ENCODE measurements at regions not wholly inside any gene's neighbourhood (a gene's known extent, or its start where the extent isn't known, plus 50 kb on each side); places are given as distances from the start of the nearest gene placed in this dataset.

DNA sequence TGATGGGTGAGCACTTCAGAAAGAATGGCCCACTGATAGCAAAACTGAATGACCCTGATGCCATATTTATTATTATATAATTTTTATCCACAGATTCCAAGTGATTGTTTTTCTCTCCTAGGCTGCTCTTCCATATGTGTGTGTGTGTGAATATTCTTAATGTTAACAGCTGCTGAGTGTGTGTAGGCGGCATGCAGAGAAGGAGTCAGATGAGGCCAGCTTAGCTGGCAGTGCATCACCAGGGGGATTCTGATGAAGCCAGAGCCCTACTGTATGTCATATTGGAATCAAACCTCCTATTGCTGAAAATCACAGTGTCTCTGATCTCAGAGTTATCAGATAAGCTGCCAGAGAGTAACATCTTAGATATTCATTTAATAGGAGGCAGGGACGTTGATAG is 177.1 kb downstream of the DMAC1 start:
- TF ChIP-seq, protein P1, sequence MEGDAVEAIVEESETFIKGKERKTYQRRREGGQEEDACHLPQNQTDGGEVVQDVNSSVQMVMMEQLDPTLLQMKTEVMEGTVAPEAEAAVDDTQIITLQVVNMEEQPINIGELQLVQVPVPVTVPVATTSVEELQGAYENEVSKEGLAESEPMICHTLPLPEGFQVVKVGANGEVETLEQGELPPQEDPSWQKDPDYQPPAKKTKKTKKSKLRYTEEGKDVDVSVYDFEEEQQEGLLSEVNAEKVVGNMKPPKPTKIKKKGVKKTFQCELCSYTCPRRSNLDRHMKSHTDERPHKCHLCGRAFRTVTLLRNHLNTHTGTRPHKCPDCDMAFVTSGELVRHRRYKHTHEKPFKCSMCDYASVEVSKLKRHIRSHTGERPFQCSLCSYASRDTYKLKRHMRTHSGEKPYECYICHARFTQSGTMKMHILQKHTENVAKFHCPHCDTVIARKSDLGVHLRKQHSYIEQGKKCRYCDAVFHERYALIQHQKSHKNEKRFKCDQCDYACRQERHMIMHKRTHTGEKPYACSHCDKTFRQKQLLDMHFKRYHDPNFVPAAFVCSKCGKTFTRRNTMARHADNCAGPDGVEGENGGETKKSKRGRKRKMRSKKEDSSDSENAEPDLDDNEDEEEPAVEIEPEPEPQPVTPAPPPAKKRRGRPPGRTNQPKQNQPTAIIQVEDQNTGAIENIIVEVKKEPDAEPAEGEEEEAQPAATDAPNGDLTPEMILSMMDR (IDR thresholded peaks at IDR 0.05): no peak

DNA sequence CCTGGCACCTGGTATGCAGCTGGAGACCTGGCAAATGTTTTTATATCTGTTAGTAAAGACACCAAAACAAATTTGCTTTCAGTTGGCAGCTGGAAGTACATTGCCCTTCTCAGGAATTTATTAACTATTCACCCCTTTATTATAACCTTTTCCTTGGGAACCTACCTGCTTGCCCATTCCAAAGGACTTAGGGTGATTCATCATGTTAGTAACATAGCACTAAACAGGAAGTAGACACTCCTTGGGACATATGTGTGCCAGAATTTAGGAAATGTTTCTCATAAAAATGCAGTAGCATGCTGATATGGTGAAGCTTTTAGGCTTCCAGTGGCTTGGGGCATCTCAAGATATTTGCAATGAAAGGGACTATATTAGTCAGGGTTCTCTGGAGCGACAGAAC is 184.2 kb downstream of the DMAC1 start:
- DNase-seq (ENCODE audit: low spot score in 2 of 2): no peak
- Histone ChIP-seq H3K9me3 (no peaks in the 10 kb centered on the region), H3K27me3 (no peaks in the 10 kb centered on the region), H3K27ac (no peak overlapping the region), H3K4me3 (no peak overlapping the region), H3K4me1 (no peaks in the 10 kb centered on the region), H3K36me3 (no peaks in the 10 kb centered on the region)
- intact Hi-C loops (cut with DNase I): no loop called here
- TF ChIP-seq, protein P1 (IDR thresholded peaks at IDR 0.05): no peak

More for the DNA sequence above, 177.1 kb downstream of the DMAC1 start:
- no peak for DNase-seq (ENCODE audit: low spot score in 2 of 2)
- Histone ChIP-seq H3K4me1 (no peaks in the 10 kb centered on the region), H3K4me3 (no peak overlapping the region), H3K27ac (no peak overlapping the region), H3K27me3 (no peaks in the 10 kb centered on the region), H3K36me3 (no peaks in the 10 kb centered on the region), H3K9me3 (no peaks in the 10 kb centered on the region)
- intact Hi-C loops (cut with DNase I): no loop called here

DNA sequence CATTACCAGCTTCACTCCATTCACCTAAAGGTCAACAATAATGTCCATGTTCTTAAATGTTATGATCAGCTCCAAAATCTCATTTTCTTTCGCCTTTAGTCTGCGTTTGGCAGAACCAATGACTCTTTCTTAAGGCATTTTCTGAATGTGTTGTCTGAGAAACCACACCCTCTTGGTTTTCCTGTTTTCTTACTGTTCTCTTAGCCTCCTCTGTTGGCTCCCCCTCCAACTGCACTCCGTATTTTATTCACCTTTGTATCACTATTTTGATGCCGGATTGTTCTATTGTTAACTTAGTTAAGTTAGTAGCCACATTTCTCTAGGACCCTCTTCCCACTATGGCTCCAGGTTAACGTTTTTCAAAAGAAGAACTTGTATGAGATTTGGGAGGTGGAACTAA is 185.6 kb downstream of the DMAC1 start:
- intact Hi-C loops (cut with DNase I): no loop called here

DNA sequence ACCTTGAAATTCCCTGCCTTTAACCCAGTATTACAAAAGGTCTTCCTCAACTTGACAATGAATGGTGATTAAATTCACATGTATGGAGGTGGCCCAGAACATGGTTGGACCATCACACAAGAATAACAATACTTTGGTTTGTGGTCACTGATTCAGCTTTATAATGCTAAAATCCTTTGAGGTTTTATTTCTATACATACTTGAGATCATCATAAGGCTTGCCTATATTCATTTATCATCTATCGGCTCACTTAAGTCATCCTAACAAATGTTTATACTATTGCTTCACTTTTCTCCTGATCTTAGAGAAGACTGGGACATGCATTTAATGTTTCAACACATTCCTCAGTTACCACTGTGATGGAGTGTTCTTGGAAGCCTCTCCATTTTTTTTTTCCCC is 191.3 kb downstream of the DMAC1 start:
- H3K9me3 ChIP-seq: no peaks in the 10 kb centered on the region
- H3K4me1 ChIP-seq: no peaks in the 10 kb centered on the region
- no peak for DNase-seq (ENCODE audit: low spot score in 2 of 2)
- TF ChIP-seq, protein P1 (IDR thresholded peaks at IDR 0.05): no peak
- no peak overlapping the region for H3K27ac ChIP-seq
- no peaks in the 10 kb centered on the region for H3K36me3 ChIP-seq
- intact Hi-C loops (cut with DNase I): no loop called here
- H3K27me3 ChIP-seq: no peaks in the 10 kb centered on the region
- no peak overlapping the region for H3K4me3 ChIP-seq

More for the DNA sequence above, 185.6 kb downstream of the DMAC1 start:
- no peaks in the 10 kb centered on the region for H3K36me3 ChIP-seq
- no peaks in the 10 kb centered on the region for H3K27me3 ChIP-seq
- no peaks in the 10 kb centered on the region for H3K4me1 ChIP-seq
- no peak overlapping the region for H3K4me3 ChIP-seq
- H3K27ac ChIP-seq: no peak overlapping the region
- H3K9me3 ChIP-seq: no peaks in the 10 kb centered on the region
- no peak for DNase-seq (ENCODE audit: low spot score in 2 of 2)
- TF ChIP-seq, protein P1 (IDR thresholded peaks at IDR 0.05): no peak

DNA sequence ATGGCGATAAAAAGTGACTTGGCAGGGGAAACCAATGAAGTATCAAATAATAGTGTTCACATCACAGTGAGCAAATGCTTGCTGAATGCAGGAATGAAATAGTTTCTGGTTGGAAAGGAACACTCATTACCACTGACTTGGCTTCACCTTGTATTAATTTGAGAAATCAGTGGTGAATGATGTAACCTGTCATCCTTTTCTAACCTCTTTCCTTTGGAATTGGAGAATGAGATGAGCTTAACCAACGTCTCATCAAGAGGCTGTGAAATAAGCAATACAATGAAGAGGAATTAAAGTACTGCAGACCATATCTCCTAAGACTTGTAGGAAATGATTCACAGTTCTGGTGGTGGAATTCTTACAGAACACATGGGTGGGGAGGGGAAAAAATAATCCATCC is 192.2 kb downstream of the DMAC1 start:
- H3K4me1 ChIP-seq: no peaks in the 10 kb centered on the region
- no peaks in the 10 kb centered on the region for H3K27me3 ChIP-seq
- no peaks in the 10 kb centered on the region for H3K9me3 ChIP-seq
- intact Hi-C loops (cut with DNase I): no loop called here
- no peak overlapping the region for H3K4me3 ChIP-seq
- H3K27ac ChIP-seq: no peak overlapping the region
- DNase-seq (ENCODE audit: low spot score in 2 of 2): no peak
- no peaks in the 10 kb centered on the region for H3K36me3 ChIP-seq
- TF ChIP-seq, protein P1 (IDR thresholded peaks at IDR 0.05): no peak

DNA sequence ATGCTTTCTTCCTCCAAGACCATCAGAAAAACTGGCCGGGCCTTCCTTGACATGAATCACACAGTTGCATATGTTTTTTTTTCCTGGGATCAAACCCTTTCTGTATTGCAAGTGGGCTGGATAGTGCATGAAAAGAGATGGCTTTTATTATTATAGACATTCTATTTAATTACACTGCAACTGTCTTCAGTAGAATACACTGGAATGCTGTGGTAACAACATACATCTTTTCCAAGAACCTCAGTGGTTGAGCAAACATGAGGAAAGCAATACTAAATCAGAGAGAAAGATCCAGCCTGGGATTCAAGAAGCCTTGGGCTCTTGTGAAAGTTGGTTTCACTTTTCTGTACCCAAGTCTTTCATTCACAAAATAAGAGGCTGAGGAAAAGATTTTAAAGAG is 193.0 kb downstream of the DMAC1 start:
- no peaks in the 10 kb centered on the region for H3K9me3 ChIP-seq
- TF ChIP-seq, protein P1 (IDR thresholded peaks at IDR 0.05): no peak
- no peak overlapping the region for H3K4me3 ChIP-seq
- H3K27ac ChIP-seq: no peak overlapping the region
- H3K4me1 ChIP-seq: no peaks in the 10 kb centered on the region
- intact Hi-C loops (cut with DNase I): no loop called here
- H3K27me3 ChIP-seq: no peaks in the 10 kb centered on the region
- H3K36me3 ChIP-seq: no peaks in the 10 kb centered on the region
- DNase-seq (ENCODE audit: low spot score in 2 of 2): no peak
